ENCODE measurements at regions not wholly inside any gene's neighbourhood (a gene's known extent, or its start where the extent isn't known, plus 50 kb on each side); places are given as distances from the start of the nearest gene placed in this dataset.
A peak's percentile ranks its signal among the peaks of the same experiment; 100 is the strongest.
"Not testable (repeated sequence)": the region's sequence is repeated elsewhere in the genome, so short reads cannot be mapped to it uniquely, and the experiment has no call there.

DNA sequence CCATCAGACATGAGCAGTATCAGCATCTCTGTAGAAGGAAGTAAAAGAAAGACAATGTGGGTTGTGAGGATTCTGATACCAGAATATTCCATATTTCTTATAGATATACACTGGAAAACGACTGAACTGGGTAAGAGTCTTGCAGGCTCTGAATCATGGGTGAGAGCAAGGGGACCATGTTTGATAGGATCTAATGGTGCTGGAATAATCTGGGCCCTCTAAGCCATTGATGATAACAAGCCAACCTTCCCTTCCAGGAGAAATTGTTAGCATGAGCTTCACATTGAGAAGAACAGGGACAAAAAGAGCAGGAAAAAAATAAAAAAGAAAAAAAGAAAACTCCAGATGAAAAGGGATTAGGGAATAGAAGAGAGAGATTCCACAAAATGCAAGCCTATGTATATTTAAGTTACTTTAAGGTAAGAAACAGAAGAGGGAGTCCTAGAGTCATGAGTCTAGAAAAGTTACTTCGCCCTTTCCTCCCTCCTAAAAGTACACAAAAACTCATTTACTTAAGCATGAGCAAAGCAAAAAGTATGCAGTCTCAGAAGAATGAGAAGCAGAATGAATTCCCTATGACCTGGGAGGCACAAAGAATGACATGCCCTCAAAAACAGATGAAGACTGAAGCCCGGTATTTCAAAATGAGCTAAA is 181.9 kb downstream of the TMEM26 start:
- DNase-seq (ENCODE audit: low spot score), result peak; percentile 16

DNA sequence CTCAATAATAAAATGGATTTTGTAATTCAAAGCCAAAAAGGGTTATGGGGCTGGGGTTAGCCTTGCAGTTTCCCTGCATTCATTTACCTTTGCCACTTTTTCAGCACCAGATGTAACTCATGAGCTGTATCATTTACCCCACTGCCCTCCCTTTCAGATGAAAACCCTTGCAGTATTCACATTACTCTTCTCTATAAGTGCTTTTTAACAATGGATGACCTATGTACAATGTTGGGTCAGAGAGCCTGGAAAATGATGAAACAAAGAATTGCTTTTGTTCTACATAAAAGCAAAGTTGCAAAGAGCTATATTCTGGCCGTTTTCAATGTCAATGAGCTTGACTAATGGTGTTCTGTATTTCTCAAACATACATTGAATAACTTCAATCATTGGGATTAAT is 189.7 kb downstream of the TMEM26 start:
- DNase-seq (ENCODE audit: low spot score), result no peak

DNA sequence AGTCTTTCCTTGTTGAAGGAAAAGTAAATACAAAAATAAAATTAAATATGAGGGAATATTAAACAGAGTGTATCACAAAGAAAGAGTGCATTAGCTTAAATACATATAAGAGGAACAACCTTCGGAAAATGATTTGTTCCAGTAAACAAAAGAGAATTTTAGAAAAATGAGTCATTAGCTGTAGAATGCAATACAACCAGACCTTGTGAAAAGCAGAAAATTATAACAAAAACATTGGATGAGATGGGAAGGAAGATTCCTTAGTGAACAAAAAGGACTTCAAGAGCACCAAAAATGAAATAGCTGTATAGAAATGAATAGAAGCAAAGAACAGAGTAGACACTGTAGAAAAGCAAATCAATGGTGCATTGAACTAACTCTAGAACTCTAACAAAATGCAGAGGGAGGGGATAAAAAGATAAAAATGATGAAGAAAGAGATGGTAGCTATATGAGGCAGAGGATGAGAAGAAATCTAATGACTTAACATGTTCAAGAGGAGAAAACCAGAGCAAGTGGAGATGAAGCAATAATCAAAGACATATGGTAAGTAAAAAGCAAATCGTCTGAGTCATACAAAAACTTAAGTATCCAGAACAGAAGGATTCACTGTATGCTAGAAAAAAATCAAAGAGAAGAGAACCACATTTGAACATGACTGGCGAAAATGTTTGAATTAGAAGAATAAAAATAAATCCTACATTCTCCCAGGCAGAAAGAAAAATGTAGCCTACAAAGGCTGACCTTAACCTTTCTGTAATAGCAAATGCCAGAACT is 190.5 kb downstream of the TMEM26 start:
- no peak for DNase-seq (ENCODE audit: low spot score)

DNA sequence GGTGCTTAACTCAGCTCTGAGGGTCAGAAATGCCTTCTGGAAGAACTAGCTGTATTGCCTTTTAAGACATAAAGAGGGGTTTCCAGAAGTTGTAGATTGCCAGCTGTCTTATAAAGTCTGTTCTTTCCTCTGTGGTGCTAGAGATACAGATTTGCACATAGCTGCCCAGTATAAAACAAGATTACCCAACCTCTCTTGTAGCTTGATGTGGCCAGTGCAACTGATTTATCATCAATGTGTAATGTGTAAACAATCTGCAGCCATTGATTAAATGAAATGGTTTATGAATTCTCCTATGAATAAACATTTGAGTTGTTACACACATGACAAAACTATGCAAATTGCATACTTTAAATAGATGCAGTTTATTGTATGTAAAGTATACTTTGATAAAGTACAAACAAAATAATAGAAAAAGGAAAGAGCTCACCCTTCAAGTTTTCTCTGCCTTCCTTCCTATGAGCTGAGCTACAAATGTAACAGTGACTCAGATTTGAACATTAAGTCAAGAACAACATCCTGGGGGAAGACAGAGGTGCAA is 195.2 kb downstream of the TMEM26 start:
- DNase-seq (ENCODE audit: low spot score), result no peak

DNA sequence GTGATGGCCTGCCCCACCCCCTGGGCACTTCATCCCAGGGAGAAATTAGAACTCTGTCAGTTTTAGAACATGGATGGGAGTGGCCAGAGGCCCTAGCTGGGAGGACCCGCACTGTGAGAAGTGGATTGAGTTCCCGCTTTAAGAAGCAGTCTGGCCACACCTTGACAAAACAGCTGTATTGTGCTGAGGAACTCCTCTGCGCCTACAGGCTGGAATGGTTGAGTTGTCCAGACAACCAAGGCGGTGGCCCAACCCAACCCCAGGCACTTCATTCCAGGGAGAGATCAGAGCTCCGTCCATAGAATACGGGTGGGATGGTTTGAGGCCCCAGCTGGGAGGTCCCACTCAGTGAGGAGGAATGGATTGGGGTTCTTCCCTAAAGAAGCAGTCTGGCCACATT is 196.0 kb downstream of the TMEM26 start:
- DNase-seq (ENCODE audit: low spot score), result no peak

DNA sequence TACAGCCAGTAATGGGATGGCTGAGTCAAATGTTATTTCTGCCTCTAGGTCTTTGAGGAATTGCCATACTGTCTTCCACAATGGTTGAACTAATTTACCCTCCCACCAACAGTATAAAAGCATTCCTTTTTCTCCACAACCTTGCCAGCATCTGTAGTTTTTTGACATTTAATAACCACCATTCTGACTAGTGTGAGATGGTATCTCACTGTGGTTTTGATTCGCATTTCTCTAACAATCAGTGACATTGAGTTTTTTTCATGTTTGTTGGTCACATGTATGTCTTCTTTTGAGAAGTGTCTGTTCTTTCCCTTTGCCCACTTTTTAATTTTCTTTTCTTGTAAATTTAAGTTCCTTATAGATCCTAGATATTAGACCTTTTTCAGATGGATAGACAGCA is 200.9 kb downstream of the TMEM26 start:
- not testable (repeated sequence) for DNase-seq (ENCODE audit: low spot score)

DNA sequence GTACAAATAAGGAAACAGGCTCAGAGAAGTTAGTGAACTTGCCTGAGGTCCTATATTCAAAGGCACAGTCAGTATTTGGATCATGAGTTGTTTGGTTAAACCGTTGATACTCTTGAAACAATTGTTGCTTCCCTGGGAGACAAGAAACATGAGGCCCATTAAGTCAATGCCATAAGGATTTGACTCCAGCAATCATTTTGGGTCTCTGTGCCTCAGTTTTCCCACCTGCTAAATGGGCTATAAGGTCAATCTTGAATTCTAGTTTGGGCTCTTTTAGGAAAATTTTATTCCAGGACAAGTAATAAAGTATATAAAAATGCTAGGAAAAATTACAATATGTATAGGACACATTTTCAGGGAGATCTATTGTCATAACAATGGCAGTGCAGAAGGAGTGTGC is 202.1 kb downstream of the TMEM26 start:
- DNase-seq (ENCODE audit: low spot score), result no peak

DNA sequence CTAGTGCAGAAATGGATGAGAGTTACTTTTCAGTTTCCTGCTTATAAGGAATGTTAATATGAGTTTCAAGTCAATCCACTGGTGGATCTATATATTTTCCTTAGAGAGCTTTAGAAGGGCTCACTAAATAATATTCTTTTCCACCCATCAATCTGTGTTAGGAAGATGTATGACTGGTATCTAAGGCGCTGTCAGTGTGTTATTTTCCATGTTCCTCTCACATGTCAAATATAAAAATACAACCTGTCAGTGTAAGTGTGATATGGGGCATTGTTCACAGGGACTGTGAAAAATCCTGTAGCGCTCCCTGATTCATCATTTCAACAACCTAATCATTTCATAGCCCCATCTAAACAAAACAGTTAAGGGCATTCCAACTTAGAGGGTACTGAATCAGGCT is 203.1 kb downstream of the TMEM26 start:
- no peak for DNase-seq (ENCODE audit: low spot score)

DNA sequence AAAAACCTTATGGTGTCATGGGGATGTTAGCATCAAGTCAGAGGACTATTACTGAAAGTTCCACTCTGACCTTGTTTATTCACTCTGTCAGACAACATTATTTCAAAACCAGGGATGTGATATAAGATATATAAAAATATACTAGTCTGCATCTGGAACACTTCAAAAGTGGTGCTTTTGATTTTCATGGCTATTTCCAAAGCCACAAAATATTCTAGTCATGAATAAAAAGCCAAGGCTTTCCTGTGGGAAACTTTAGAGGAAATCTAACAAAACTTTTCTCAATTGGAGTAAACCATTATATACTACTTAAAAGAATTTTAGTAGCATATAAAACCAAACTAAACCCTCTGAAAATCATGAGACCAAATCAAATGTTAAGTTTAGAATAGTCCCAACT is 205.2 kb downstream of the TMEM26 start:
- no peak for DNase-seq (ENCODE audit: low spot score)

DNA sequence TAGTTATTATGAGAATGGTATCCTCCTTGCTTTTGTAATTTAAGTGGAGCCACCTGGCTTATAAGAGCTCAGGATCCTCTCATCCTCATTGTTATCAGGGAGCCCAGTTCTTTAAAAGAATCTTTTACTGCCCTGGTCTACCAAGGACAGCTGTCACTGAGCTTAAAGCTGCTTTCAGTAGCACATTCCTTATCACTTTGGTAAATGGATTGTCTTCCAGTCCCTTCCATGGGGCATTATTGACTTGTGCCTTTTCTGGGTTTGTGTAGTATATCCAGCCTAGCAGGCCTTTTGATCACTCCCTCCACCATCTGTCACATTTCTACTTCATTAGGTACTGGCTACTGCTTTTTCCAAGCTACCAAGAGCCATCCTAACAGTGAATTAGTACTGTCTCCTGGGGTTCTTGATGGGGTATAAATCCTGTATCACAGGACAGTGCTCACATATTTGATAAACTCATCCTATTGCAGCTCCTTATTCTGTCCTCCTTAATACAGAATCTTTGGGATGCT is 208.9 kb downstream of the TMEM26 start:
- no peak for DNase-seq (ENCODE audit: low spot score)

DNA sequence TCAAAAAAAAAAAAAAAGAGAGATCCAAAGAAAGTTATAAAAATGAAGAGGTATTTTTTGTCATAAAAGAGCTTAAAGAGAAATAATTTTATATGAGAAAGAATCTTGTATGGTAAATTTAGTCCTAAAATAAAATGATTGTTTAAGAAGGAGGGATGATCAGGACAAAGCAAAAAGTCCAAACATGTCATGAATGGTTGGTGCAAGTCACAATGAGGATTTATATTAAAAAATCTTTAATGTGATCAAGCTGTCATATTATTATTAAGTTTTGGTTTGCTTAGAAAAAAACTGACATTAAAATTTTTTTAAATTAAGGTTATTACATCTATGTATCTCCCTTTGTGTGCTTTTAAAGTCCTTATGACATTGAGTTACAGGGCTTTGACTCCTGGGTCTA is 220.4 kb downstream of the TMEM26 start:
- no peak for DNase-seq (ENCODE audit: low spot score)

DNA sequence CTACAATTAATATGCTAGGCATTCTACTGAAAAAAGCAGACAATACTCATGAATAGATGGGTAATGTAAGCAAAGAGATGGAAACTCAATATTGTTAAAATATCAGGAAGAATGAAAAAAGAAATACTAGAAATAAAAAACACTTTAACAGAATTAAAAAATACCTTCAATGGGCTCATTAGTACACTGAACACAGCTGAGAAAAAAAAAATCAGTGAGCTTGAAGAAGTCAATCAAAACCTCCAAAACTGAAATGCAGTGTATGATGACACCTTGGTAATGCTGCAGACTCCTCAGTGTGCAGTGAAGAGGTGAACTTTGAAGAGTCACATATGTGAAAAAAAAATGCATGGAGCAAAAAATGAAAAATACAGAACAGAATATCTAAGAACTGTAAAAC is 227.2 kb downstream of the TMEM26 start:
- no peak for DNase-seq (ENCODE audit: low spot score)

DNA sequence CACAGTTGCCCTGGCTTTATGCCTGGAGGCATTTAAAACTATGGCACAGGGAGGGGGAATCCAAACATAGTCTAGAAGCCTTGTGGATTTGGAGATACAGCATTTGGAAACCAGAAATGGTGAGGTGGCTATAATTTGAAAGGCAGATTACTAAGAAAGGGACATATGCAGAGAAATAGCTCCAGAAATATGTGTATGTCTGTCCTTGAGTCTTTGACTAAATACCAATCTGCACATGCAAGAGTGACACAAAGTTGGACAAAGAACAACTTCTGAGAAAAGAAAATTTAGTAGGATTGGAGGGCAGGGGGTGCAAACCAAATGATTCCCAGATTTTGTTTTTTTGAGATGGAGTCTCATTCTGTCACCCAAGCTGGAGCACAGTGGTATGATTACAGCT is 229.6 kb downstream of the TMEM26 start:
- no peak for DNase-seq (ENCODE audit: low spot score)

DNA sequence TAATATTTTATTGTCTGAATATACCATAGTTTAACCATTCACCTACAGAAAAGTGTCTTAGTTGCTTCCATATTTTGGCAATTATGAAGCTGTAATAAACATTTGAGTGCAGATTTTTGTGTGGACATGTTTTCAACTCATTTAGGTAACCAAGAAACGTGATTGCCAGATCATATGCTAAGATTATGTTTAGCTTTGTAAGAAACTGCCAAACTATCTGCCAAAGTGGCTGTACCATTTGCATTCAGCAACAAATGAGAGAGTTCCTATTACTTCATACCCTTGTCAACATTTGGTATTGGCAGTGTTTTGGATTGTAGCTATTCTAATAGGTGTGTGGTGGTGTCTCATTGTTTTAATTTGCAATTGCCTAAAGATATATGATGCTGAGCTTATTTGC is 233.5 kb downstream of the TMEM26 start:
- no peak for DNase-seq (ENCODE audit: low spot score)

DNA sequence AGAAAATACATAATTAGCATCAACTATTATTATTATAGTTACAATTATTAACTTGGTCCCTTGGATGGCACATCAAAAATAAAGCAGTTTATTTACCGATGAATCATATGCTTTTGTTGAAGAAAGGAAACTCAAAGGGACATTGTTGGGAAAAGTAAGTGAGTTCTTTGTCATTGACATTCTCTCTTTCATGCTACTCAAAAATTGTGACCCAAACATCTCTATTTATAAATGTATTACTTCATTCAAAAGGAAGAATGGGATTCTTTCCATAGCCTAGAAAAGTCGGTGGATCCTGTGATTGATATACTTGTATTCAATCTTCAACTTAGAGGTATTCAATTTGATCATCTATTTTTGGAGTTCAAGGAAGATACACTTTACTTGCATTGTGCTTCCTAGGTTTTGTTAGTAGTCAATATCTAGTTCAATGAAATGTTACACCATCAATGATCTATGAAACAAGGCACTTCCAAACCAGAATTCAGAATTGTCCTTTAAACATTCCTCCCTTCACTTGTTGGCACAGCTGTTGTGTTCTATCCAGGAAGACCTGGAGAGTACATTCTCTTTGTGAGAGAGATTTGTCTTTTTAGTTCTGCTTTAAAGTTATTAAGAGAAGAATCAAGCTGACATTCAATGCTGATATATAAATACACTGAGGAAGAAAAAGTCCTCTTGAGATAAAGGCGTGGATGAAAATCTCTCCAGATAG is 235.2 kb downstream of the TMEM26 start:
- no peak for DNase-seq (ENCODE audit: low spot score)

DNA sequence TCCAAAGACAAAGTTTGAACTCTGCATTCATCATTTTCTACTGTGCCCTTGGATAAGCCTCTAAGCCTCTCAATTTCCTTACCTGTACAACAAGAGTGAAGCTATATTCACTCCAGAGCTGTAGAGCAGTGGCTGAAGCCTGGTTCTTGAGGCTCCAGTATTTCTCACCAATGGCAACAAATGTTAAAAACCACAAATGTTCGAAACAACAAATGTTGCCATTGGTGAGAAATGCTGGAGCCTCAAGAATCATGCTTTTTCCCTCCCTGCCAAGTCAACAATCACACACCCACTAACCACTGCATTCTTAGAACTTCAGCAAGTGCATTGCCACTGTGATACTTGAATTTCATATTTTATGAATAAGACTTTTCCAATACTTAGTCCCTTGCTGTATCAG is 237.9 kb downstream of the TMEM26 start:
- no peak for DNase-seq (ENCODE audit: low spot score)

DNA sequence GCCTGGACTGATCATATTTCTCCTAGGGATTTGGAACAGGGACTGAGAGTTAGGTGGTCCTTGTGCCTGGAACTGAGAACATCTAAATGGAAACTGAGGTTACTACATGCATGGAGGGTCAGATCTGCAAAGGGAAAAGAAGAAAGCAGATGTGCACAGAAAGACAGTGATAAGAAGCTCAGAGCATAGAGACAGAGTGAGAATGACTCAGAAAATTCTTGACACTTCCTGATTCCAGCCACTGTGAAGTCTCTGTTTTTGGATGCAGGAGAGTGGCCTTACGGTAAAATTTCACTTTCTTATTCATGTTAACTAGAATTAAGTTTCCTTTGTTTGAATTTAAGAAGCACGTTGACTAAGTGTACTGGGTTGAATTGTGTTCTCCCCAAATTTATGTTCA is 241.7 kb downstream of the TMEM26 start:
- no peak for DNase-seq (ENCODE audit: low spot score)

DNA sequence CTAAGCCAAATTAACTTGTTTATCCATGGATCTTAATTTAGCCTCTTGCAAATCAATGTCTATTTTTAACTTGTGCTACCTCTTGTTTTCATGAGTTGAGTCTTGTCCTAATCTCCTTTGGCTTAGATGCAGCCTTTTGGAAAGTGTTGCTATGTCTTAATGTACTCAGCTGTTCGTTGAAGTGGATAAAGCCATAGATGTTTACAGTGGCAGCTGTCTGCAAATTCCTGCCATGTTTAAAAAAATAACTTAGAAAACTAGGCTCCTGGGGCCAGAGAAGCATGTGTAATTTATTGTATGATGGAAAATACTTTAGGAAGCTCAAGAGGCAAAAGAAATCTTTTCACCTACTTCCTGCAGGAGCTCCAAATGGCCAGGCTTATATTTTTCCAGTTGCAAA is 253.1 kb upstream of the RHOBTB1 start:
- DNase-seq (ENCODE audit: low spot score), result no peak

DNA sequence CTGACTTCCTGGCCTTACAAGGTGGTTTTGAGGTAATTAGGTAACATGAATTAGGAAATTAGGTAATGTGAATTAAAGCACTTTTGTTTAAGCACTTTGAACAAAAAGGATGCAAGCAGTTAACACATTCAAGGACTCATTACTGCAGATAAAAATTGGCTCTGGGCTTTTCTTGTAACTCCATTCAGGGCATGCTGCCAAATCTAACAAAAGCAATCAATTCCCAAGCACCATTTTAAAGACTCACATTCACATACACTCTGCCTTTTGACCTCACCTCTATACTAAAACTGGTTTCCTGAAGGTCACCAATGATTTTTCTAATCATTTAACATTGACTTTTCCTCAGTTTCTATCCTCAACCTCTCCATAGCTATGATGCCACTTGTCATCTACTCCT is 251.2 kb upstream of the RHOBTB1 start:
- no peak for DNase-seq (ENCODE audit: low spot score)

DNA sequence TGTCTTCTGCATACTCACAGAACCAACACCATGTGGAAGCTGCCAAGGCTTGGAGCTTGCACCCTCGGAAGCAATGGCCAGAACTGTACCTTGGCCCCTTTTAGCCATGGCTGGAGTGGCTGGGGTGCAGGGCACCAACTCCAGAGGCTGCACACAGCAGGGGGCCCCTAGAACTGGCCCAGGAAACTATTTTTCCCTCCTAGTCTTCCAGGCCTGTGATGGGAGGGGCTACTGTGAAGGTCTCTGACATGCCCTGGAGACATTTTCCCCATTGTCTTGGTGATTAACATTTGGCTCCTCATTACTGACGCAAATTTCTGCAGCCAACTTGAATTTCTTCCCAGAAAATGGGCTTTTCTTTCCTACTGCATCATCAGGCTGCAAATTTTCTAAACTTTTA is 248.6 kb upstream of the RHOBTB1 start:
- DNase-seq (ENCODE audit: low spot score), result not testable (repeated sequence)

DNA sequence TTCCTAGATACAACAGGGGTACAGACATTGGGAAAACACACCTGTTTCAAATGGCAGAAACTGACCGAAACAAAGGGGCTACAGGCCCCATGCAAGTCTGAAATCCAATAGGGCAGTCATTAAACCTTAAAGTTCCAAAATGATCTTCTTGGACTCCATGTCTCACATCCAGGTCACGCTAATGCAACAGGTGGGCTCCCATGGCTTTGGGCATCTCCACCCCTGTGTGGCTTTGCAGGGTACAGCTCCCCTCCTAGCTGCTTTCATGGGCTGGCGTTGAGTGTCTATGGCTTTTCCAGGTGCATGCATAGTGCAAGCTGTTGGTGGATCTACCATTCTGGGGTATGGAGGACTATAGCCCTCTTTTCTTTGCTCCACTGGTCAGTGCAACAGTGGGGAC is 248.1 kb upstream of the RHOBTB1 start:
- DNase-seq (ENCODE audit: low spot score), result no peak

DNA sequence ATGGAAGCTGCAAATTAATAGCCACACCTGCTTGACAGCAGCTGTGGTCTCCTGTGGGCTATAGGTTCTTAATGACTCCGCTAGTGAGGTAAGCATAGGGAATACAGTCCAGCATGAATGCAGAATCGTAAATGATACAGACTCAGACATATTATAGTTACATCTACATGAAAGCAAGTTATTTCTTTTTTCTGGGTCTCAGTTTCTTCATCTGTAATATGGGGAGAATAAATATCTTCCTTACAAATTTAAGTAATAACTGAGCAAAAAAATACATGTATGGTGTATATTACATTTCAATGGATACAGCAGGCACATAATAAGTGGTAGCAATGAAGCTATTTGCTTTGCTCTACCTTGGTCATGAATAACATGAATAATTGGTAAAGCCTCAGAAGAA is 245.9 kb upstream of the RHOBTB1 start:
- DNase-seq (ENCODE audit: low spot score), result no peak

DNA sequence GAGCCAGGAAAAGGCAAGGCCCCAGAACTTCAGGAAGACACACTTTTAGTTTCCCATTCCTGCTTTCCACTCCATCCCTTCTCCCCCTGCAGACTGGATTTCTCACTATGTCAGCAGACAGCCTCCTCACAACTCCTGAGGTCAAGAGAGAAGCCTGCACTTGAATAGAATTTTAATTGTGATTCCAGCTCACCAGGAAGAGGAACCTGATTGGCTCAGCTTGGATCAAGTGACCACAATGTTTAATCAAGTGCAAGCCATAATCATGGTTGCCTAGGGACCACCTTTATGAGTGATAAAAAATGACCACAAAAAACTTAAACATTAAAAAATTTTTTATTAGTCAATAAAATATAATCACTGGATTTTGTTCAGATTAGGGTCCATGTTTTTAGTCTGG is 244.7 kb upstream of the RHOBTB1 start:
- DNase-seq (ENCODE audit: low spot score), result peak; percentile 19

Data from LoVo (cell line).